ENCODE measurements at regions not wholly inside any gene's neighbourhood (a gene's known extent, or its start where the extent isn't known, plus 50 kb on each side); places are given as distances from the start of the nearest gene placed in this dataset.

DNA sequence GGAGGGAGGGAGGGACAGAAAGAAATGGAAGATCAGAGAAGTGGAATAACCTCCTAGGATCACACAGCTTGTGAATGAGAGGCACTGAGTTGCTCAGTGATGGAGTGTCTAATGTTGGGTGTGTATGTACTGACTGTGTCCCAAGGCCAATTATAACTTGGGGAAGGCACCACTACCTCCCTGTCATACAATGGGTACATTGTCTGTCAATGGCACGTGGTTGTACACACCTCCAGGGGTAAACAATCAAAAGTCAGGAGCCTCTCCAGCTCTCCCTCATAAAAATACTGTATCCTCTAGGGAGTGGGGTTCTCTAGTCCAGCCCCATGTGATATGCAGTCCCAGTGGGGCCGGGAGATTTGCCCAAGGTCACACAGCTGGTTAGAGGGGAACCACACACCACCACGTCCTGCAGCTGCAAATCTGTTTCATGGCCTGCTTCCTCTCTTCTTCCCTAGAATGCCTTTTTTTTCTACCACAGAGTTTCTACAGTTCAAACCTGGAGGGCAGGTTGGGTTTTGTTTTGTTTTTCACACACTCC lies 112.5 kb downstream of the SNX5 start:
- DNase-seq (peak; percentile 86), ATAC-seq (ENCODE audit: low read depth) (peak; percentile 88)
- H3K27me3 Mint-ChIP-seq = peaks cover under 1% of the 10 kb centered on the region
- H3K4me3 Mint-ChIP-seq = peak overlapping the region; percentile 38
- no peak overlapping the region for H2AFZ ChIP-seq (ENCODE audit: insufficient read depth, low read depth, low read length, poor library complexity, severe bottlenecking)
- POLR2A ChIA-PET = interaction anchor here (0.5 to 1.6 kb wide), 5 partner anchors 10 to 1747 kb away, joined by 3 to 15 read pairs (median 5); partner anchors contain the start of gene RRBP1
- TF ChIP-seq EZH2 (IDR thresholded peaks at IDR 0.05; ENCODE audit: borderline replicate concordance, insufficient read depth, low read depth, low read length, poor library complexity, severe bottlenecking) (no peak), CTCF (IDR thresholded peaks at IDR 0.05) (no peak)
- H4K20me1 ChIP-seq (ENCODE audit: control insufficient read depth, insufficient read depth, low read length, poor library complexity, severe bottlenecking) = no peaks in the 10 kb centered on the region
- no peaks in the 10 kb centered on the region for H3K36me3 ChIP-seq (replicated peaks in 1 of 2; ENCODE audit: control extremely low read depth in 1 of 2, control insufficient read depth in 1 of 2, extremely low read depth in 1 of 2, insufficient read depth in 2 of 2, low read length in 1 of 2)
- H3K4me1 Mint-ChIP-seq = peaks cover 71% of the 10 kb centered on the region
- no peak overlapping the region for H3K9ac ChIP-seq (ENCODE audit: low read length)
- H3K9me3 ChIP-seq (ENCODE audit: control extremely low read depth in 1 of 3, control insufficient read depth in 2 of 3, insufficient read depth in 1 of 3, low read length in 2 of 3) = peaks cover 0 to 12% (median 0%) of the 10 kb centered on the region in 3 donors
- H3K4me3 ChIP-seq (ENCODE audit: control extremely low read depth in 1 of 5, extremely low read depth in 1 of 5, insufficient read depth in 1 of 5, low read depth in 2 of 5, low read length in 4 of 5) = no peak overlapping the region
- peak overlapping the region; percentile 69 to 76 for H3K27ac ChIP-seq (ENCODE audit: low read length in 2 of 2)
- peak overlapping the region; percentile 70 for H3K27ac Mint-ChIP-seq
- peaks cover 67 to 69% of the 10 kb centered on the region in 2 donors for H3K4me1 ChIP-seq (ENCODE audit: control insufficient read depth in 2 of 2, insufficient read depth in 2 of 2, low read length in 2 of 2)
- 0% methylated on average over 1 of the region's 3 CpGs for WGBS (ENCODE audit: insufficient coverage)
- CTCF ChIA-PET = interaction anchor here (1.0 to 4.7 kb wide), 7 partner anchors 8 to 173 kb away, joined by 3 to 18 read pairs (median 4); partner anchors contain the start of gene RRBP1
- no peaks in the 10 kb centered on the region for H3K27me3 ChIP-seq (replicated peaks in 1 of 4; ENCODE audit: control extremely low read depth in 1 of 4, control insufficient read depth in 3 of 4, insufficient read depth in 4 of 4, low read length in 3 of 4)
- peak overlapping the region; percentile 54 for H3K4me2 ChIP-seq (replicated peaks; ENCODE audit: low read depth, low read length, poor library complexity, severe bottlenecking)
- no peaks in the 10 kb centered on the region for H3K9me3 Mint-ChIP-seq (ENCODE audit: insufficient read depth)
- no peaks in the 10 kb centered on the region for H3K79me2 ChIP-seq (ENCODE audit: control insufficient read depth, insufficient read depth, low read length)
- intact Hi-C loops (cut with micrococcal nuclease) = loop anchor here (2.0 to 10.0 kb wide), 4 partner anchors 23 to 174 kb away; partner anchors contain the start of genes MGME1, RRBP1 and SNX5

DNA sequence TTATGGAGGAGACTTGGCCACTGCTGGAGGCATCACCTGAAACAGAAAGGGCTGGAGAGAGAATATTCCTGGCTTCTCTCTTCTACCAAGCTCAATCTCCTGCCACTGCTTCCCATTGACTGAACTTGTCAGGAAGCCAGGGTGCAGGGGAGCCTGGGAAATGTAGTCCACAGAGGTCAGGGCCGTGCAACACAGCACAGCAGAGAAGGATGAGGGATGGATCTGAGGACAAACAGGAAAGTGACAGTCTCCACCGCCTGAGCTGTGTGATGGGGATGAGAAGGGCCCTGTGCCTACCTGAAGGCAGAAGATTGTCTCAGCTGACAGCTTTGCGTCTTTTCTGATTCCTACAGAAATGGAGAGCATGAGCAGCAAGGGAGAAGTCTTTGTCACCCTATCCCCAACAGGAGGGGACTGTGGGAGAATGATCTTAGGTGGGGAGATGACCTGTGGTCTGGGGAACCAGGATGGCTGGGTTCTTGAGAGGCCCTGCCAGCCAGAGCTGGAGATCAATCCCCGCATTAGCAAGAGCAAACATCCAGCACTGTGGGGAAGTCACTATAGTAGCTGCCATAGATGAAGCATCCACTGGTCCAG lies 114.2 kb downstream of the SNX5 start:
- Histone ChIP-seq H3K79me2 (ENCODE audit: control insufficient read depth, insufficient read depth, low read length) (no peaks in the 10 kb centered on the region), H3K4me1 (ENCODE audit: control insufficient read depth in 2 of 2, insufficient read depth in 2 of 2, low read length in 2 of 2) (peaks cover 50 to 63% of the 10 kb centered on the region in 2 donors), H3K4me2 (replicated peaks; ENCODE audit: low read depth, low read length, poor library complexity, severe bottlenecking) (no peak overlapping the region), H3K27ac (ENCODE audit: low read length in 2 of 2) (no peak overlapping the region), H3K9ac (ENCODE audit: low read length) (no peak overlapping the region), H3K27me3 (replicated peaks in 1 of 4; ENCODE audit: control extremely low read depth in 1 of 4, control insufficient read depth in 3 of 4, insufficient read depth in 4 of 4, low read length in 3 of 4) (no peaks in the 10 kb centered on the region), H3K36me3 (replicated peaks in 1 of 2; ENCODE audit: control extremely low read depth in 1 of 2, control insufficient read depth in 1 of 2, extremely low read depth in 1 of 2, insufficient read depth in 2 of 2, low read length in 1 of 2) (no peaks in the 10 kb centered on the region), H3K9me3 (ENCODE audit: control extremely low read depth in 1 of 3, control insufficient read depth in 2 of 3, insufficient read depth in 1 of 3, low read length in 2 of 3) (peaks cover 0 to 20% (median 3%) of the 10 kb centered on the region in 3 donors), H2AFZ (ENCODE audit: insufficient read depth, low read depth, low read length, poor library complexity, severe bottlenecking) (no peak overlapping the region), H4K20me1 (ENCODE audit: control insufficient read depth, insufficient read depth, low read length, poor library complexity, severe bottlenecking) (no peaks in the 10 kb centered on the region), H3K4me3 (ENCODE audit: control extremely low read depth in 1 of 5, extremely low read depth in 1 of 5, insufficient read depth in 1 of 5, low read depth in 2 of 5, low read length in 4 of 5) (no peak overlapping the region)
- ChIA-PET CTCF (interaction anchor here (1.1 to 4.7 kb wide), 3 partner anchors 44 to 172 kb away, joined by 4 to 18 read pairs (median 4); partner anchors contain the start of gene RRBP1), POLR2A (no interaction called here)
- Mint-ChIP-seq H3K27ac (peak overlapping the region; percentile 18), H3K27me3 (no peaks in the 10 kb centered on the region), H3K4me1 (peaks cover 67% of the 10 kb centered on the region), H3K9me3 (ENCODE audit: insufficient read depth) (peaks cover 2% of the 10 kb centered on the region), H3K4me3 (no peak overlapping the region)
- ATAC-seq (ENCODE audit: low read depth) (no peak), DNase-seq (no peak)
- no peak for TF ChIP-seq CTCF (IDR thresholded peaks at IDR 0.05)
- TF ChIP-seq EZH2 (IDR thresholded peaks at IDR 0.05; ENCODE audit: borderline replicate concordance, insufficient read depth, low read depth, low read length, poor library complexity, severe bottlenecking) = no peak
- whole genome bisulfite sequencing (ENCODE audit: insufficient coverage) = 76% methylated on average over 3 of the region's 4 CpGs
- intact Hi-C loops (cut with micrococcal nuclease) = loop anchor here (10.0 kb wide), 1 partner anchor 110 kb away; the partner anchor contains the start of genes MGME1 and SNX5
